ENCODE measurements at regions not wholly inside any gene's neighbourhood (a gene's known extent, or its start where the extent isn't known, plus 50 kb on each side); places are given as distances from the start of the nearest gene placed in this dataset.
"Not testable (repeated sequence)": the region's sequence is repeated elsewhere in the genome, so short reads cannot be mapped to it uniquely, and the experiment has no call there.

DNA sequence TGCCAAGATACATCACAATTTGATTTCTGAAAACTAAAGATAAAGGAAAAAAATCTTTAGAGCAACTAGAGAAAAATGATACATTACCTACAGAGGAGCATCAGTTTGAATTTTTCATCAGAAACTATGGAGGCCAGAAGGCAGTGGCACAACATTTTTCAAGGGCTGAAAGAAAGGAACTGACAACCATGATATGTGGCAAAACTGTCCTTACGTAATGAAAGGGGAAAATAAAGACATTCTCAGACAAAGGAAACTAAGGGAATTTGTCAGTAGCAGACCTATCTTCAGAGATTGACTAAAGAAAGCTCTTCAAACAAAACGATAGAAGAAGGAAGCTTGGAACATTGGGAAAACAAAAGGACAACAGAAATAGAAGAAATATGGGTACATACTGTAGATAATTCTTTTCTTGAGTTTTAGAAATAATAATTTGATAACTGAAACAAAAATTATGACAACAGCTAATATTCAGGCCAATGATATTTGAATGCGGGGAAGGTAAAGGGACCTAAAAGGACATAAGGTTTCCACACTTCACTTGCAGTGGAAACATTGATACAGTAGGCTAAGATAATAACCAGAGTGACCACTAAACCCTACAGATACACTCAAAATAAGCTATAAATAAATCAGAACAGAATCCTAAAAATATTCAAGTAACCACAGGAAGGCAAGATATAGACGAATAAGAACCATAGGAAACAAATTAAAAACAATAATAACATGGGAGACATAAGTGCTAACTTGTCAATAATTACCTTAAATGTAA, 70.0 kb upstream of the NPAS2 start:
- ChIA-PET POLR2A (no interaction called here), CTCF (no interaction called here)
- Mint-ChIP-seq H3K27ac (no peak overlapping the region), H3K27me3 (peaks cover 32% of the 10 kb centered on the region), H3K9me3 (peaks cover 6% of the 10 kb centered on the region), H3K36me3 (ENCODE audit: low read depth) (no peaks in the 10 kb centered on the region), H3K4me3 (no peak overlapping the region), H3K4me1 (no peaks in the 10 kb centered on the region)
- TF ChIP-seq, protein P1, sequence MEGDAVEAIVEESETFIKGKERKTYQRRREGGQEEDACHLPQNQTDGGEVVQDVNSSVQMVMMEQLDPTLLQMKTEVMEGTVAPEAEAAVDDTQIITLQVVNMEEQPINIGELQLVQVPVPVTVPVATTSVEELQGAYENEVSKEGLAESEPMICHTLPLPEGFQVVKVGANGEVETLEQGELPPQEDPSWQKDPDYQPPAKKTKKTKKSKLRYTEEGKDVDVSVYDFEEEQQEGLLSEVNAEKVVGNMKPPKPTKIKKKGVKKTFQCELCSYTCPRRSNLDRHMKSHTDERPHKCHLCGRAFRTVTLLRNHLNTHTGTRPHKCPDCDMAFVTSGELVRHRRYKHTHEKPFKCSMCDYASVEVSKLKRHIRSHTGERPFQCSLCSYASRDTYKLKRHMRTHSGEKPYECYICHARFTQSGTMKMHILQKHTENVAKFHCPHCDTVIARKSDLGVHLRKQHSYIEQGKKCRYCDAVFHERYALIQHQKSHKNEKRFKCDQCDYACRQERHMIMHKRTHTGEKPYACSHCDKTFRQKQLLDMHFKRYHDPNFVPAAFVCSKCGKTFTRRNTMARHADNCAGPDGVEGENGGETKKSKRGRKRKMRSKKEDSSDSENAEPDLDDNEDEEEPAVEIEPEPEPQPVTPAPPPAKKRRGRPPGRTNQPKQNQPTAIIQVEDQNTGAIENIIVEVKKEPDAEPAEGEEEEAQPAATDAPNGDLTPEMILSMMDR (IDR thresholded peaks at IDR 0.05) = no peak
- DNase-seq = no peak
- ATAC-seq (ENCODE audit: low read depth) = no peak
- intact Hi-C loops (cut with micrococcal nuclease) = no loop called here

DNA sequence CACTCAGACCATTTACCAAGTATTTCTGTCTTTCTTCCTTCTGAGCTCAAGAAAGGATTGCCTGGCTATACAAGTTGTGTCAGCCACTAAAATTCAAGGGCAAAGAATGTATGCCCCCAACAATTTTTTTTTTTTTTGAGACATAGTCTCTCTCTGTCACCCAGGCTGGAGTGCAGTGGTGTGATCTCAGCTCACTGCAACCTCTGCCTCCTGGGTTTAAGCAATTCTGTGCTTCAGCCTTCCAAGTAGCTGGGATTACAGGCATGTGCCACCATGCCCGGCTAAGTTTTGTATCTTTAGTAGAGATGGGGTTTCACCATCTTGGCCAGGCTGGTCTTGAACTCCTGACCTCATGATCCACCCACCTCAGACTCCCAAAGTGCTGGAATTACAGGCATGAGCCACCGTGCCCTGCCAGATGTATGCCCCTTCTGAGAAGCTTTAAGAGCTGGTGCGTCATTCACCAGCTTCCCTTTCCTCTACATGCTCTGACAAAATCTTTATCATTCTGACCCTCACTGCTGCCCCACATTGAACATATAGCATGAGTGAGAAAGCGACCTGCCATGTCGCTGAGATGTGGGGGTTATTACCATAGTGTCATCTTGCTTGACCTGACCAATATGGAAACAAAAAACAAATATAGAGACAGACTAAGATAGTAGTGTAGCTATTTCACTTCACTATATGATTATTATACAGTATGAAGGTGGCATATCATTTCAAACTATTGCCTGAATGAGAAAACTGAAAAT, 67.9 kb upstream of the NPAS2 start:
- peaks cover 30% of the 10 kb centered on the region for H3K27me3 Mint-ChIP-seq
- POLR2A ChIA-PET; H3K4me1 Mint-ChIP-seq; H3K36me3 Mint-ChIP-seq (ENCODE audit: low read depth); intact Hi-C loops (cut with micrococcal nuclease); H3K4me3 Mint-ChIP-seq; H3K27ac Mint-ChIP-seq; ATAC-seq (ENCODE audit: low read depth); H3K9me3 Mint-ChIP-seq; DNase-seq: not testable (repeated sequence)
- CTCF ChIA-PET = interaction anchor here (0.6 kb wide), 1 partner anchor 324 kb away, joined by 3 read pairs; no protein-coding TSS in a partner anchor

DNA sequence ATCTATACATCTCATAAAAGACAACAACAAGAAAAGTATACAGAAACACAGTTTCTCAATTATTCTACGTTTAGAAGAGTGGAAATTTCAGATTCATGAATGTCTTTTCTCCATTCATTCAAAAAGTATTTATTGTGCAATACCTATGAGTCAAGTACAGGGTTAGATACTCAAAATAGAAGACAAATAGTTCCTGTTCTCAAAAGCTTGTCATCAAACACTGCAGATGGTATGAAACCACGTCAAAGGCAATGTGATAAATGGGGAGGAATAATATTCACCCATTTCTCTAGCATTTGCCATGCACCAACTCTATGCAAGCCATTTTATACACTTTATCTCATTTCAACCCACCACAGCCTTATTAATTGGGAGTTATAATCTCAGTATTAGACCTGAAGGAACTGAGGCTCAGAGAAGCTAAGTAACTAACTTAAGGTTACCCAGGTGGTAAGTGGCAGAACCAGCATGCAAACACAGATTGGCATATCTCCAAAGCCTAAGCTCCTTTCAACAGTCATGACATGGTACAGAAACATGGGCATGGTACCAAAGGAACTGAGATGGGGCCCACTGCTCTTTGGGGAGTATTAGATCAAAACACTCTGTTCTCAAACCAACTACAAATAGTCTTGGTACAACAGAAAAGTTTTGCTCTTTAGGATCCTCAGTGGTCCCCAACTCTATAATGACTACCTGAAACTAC, 67.2 kb upstream of the NPAS2 start:
- Mint-ChIP-seq H3K9me3 (peaks cover 6% of the 10 kb centered on the region), H3K36me3 (ENCODE audit: low read depth) (no peaks in the 10 kb centered on the region), H3K27ac (no peak overlapping the region), H3K4me1 (no peaks in the 10 kb centered on the region), H3K27me3 (peaks cover 31% of the 10 kb centered on the region), H3K4me3 (no peak overlapping the region)
- DNase-seq (no peak), ATAC-seq (ENCODE audit: low read depth) (no peak)
- intact Hi-C loops (cut with micrococcal nuclease) = no loop called here
- TF ChIP-seq, protein P1 (IDR thresholded peaks at IDR 0.05) = no peak
- ChIA-PET POLR2A (no interaction called here), CTCF (no interaction called here)

DNA sequence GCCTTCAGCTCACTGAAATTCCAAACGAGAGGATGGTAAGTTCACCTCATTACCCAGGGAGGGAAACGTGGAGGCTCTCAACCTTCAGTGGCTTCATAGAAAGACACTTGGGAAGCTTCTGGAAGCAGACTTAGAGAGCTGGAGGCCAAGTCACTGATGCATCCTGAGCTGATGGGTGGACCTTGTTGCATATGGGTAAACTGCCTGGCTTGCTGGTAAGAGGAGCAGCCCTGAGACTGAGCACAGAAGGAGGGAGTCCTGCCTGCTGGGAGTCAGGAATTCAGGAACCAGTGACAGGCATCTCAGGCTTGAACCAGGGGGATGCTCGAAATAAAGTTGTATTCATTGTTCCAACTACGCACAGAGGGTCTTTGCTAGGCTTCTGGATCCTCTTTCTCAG, 66.5 kb upstream of the NPAS2 start:
- Mint-ChIP-seq H3K4me1 (no peaks in the 10 kb centered on the region), H3K27ac (no peak overlapping the region), H3K27me3 (peaks cover 27% of the 10 kb centered on the region), H3K36me3 (ENCODE audit: low read depth) (no peaks in the 10 kb centered on the region), H3K4me3 (no peak overlapping the region), H3K9me3 (peaks cover 6% of the 10 kb centered on the region)
- TF ChIP-seq, protein P1 (IDR thresholded peaks at IDR 0.05) = no peak
- ChIA-PET CTCF (no interaction called here), POLR2A (no interaction called here)
- intact Hi-C loops (cut with micrococcal nuclease) = no loop called here
- ATAC-seq (ENCODE audit: low read depth) = no peak
- no peak for DNase-seq

DNA sequence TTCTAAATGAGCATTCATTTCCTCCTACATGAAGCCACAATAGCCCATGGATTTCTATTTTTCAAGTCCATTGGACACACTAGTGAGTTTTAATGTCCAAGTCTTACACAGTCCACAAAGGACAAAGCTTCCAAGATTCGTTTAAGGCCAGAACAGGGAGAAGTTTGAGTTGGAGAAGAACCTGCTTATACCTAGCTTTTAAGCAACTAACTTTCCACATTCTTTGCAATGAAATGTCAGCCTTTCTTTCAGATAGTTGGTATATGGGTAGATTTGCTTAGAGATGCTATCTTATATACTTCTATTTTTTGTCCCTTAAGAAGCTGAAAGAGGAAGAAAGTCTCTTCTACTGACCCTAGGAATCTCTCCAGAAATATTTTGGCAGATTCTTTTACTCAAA, 66.1 kb upstream of the NPAS2 start:
- ATAC-seq (ENCODE audit: low read depth) (no peak), DNase-seq (no peak)
- ChIA-PET POLR2A (no interaction called here), CTCF (no interaction called here)
- Mint-ChIP-seq H3K27ac (no peak overlapping the region), H3K4me1 (no peaks in the 10 kb centered on the region), H3K4me3 (no peak overlapping the region), H3K36me3 (ENCODE audit: low read depth) (no peaks in the 10 kb centered on the region), H3K27me3 (peaks cover 25% of the 10 kb centered on the region), H3K9me3 (peaks cover 6% of the 10 kb centered on the region)
- intact Hi-C loops (cut with micrococcal nuclease) = no loop called here
- TF ChIP-seq, protein P1 (IDR thresholded peaks at IDR 0.05) = no peak

Measured in activated B cell treated with CpG ODN at 0.5 μM for 24 hours (primary cell).